SK-N-SH treated with all-trans-retinoic acid at 6 μM for 48 hours (cell line): ENCODE measurements at regions not wholly inside any gene's neighbourhood (a gene's known extent, or its start where the extent isn't known, plus 50 kb on each side); places are given as distances from the start of the nearest gene placed in this dataset.

Experiments
- BACH2 ChIP-seq: fragments of 250-450 bp; sonication (Bioruptor Pico); IDR thresholded peaks from 2 replicates; pipeline ENCODE4 v1.9.0; 2021; ENCODE audit warnings: mild to moderate bottlenecking, borderline replicate concordance
- CREB5 ChIP-seq: fragments of 250-450 bp; sonication (Bioruptor Pico); IDR thresholded peaks from 2 replicates; pipeline ENCODE4 v1.5.1; 2020; ENCODE audit warnings: low read depth, mild to moderate bottlenecking, moderate library complexity
- ISL1 ChIP-seq: fragments of 250-450 bp; sonication (Bioruptor Pico); IDR thresholded peaks from 2 replicates; pipeline ENCODE4 v2.1.2; 2022; ENCODE audit warnings: mild to moderate bottlenecking, moderate library complexity
- RARB ChIP-seq: fragments of 250-450 bp; sonication (Bioruptor Pico); IDR thresholded peaks from 2 replicates; pipeline ENCODE4 v1.8.0; 2021; ENCODE audit warnings: mild to moderate bottlenecking, moderate library complexity
- TOX ChIP-seq: fragments of 250-450 bp; sonication (Bioruptor Pico); IDR thresholded peaks from 2 replicates; pipeline ENCODE4 v1.8.0; 2021; ENCODE audit warnings: mild to moderate bottlenecking, moderate library complexity, borderline replicate concordance
- ZFP3 ChIP-seq: fragments of 250-450 bp; sonication (Bioruptor Pico); IDR thresholded peaks from 2 replicates; pipeline ENCODE4 v1.5.0; 2020; ENCODE audit warnings: mild to moderate bottlenecking, moderate library complexity

GRCh38 chr1:118473825-118474224 is 288.8 kb upstream of the SPAG17 start:
- TF ChIP-seq TOX (CRISPR knock-in tag) (no peak), ISL1 (CRISPR knock-in tag) (no peak), BACH2 (CRISPR knock-in tag) (no peak), CREB5 (no peak), ZFP3 (CRISPR knock-in tag) (no peak), RARB (CRISPR knock-in tag) (no peak)
